ENCODE measurements at regions not wholly inside any gene's neighbourhood (a gene's known extent, or its start where the extent isn't known, plus 50 kb on each side); places are given as distances from the start of the nearest gene placed in this dataset.
"Not testable (repeated sequence)": the region's sequence is repeated elsewhere in the genome, so short reads cannot be mapped to it uniquely, and the experiment has no call there.

DNA sequence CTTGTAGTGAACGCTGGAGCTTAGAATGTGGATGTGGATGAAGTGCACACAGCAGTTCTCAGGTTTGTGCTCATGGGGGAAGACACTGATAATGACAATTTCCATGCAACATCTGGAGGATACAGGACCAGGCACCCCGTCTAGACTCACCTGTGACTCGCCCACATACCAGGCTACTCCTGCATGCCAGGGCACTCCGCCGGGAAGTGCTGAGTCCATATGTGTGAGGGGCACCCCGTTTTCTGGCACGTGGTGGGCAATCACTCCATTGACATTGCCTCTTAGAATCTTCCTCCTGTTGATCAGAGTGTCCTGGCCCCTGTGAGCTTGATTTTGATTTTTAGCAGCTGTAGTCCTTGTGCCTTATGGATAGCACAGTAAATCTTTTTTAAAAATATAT lies 90.9 kb upstream of the LRPAP1 start:
- WGBS, 2 donors: 74 to 81% methylated on average over 7 of the region's 7 CpGs
- DNase-seq: no peak
- H3K27me3 ChIP-seq (ENCODE audit: control insufficient read depth in 3 of 3, insufficient read depth in 3 of 3, low read length in 2 of 3): peaks cover 0 to 5% (median 0%) of the 10 kb centered on the region in 3 donors

DNA sequence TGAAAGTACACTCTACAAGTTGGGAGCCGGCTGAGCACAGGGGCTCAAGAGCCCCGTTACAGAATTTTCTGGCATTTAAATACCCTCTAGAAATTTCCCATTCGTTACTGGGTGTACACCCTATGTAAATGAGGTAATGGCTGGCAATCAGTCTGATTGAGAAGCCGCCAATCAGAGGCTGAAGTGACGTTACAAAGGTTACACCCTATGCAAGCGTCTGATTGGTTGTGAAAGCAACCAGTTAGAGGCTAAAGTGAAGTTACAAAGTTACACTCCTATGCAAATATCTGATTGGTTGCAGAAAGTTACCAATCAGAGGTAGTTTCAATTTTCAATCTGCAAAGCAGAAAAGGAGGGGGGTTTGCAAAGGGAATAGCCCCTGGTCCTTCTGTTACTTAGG lies 88.1 kb upstream of the LRPAP1 start:
- 56 to 66% methylated on average over 6 of the region's 6 CpGs for WGBS, 2 donors
- not testable (repeated sequence) for H3K9ac ChIP-seq (ENCODE audit: insufficient read depth in 1 of 2, low read length in 2 of 2); ATAC-seq (ENCODE audit: insufficient read depth, low FRiP score); H3K36me3 ChIP-seq (ENCODE audit: control insufficient read depth in 4 of 4, insufficient read depth in 4 of 4, low read length in 4 of 4); H3K4me3 ChIP-seq; H3K27me3 ChIP-seq (ENCODE audit: control insufficient read depth in 3 of 3, insufficient read depth in 3 of 3, low read length in 2 of 3); H3K4me1 ChIP-seq (ENCODE audit: control insufficient read depth in 5 of 5, insufficient read depth in 5 of 5, low read length in 5 of 5); H3K27ac ChIP-seq (ENCODE audit: low read depth in 1 of 2, low read length in 1 of 2); DNase-seq; H3K9me3 ChIP-seq (ENCODE audit: control insufficient read depth in 4 of 4, insufficient read depth in 3 of 4, low read length in 3 of 4)

More for the DNA sequence above, 90.9 kb upstream of the LRPAP1 start:
- Histone ChIP-seq H3K27ac (ENCODE audit: low read depth in 1 of 2, low read length in 1 of 2) (no peak overlapping the region), H3K36me3 (ENCODE audit: control insufficient read depth in 4 of 4, insufficient read depth in 4 of 4, low read length in 4 of 4) (no peaks in the 10 kb centered on the region), H3K4me3 (no peak overlapping the region), H3K4me1 (ENCODE audit: control insufficient read depth in 5 of 5, insufficient read depth in 5 of 5, low read length in 5 of 5) (no peaks in the 10 kb centered on the region), H3K9ac (ENCODE audit: insufficient read depth in 1 of 2, low read length in 2 of 2) (no peak overlapping the region), H3K9me3 (ENCODE audit: control insufficient read depth in 4 of 4, insufficient read depth in 3 of 4, low read length in 3 of 4) (no peaks in the 10 kb centered on the region)
- TF ChIP-seq, protein P1, sequence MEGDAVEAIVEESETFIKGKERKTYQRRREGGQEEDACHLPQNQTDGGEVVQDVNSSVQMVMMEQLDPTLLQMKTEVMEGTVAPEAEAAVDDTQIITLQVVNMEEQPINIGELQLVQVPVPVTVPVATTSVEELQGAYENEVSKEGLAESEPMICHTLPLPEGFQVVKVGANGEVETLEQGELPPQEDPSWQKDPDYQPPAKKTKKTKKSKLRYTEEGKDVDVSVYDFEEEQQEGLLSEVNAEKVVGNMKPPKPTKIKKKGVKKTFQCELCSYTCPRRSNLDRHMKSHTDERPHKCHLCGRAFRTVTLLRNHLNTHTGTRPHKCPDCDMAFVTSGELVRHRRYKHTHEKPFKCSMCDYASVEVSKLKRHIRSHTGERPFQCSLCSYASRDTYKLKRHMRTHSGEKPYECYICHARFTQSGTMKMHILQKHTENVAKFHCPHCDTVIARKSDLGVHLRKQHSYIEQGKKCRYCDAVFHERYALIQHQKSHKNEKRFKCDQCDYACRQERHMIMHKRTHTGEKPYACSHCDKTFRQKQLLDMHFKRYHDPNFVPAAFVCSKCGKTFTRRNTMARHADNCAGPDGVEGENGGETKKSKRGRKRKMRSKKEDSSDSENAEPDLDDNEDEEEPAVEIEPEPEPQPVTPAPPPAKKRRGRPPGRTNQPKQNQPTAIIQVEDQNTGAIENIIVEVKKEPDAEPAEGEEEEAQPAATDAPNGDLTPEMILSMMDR (IDR thresholded peaks at IDR 0.05; ENCODE audit: control extremely low read depth, extremely low read depth): no peak
- no peak for ATAC-seq (ENCODE audit: insufficient read depth, low FRiP score)

DNA sequence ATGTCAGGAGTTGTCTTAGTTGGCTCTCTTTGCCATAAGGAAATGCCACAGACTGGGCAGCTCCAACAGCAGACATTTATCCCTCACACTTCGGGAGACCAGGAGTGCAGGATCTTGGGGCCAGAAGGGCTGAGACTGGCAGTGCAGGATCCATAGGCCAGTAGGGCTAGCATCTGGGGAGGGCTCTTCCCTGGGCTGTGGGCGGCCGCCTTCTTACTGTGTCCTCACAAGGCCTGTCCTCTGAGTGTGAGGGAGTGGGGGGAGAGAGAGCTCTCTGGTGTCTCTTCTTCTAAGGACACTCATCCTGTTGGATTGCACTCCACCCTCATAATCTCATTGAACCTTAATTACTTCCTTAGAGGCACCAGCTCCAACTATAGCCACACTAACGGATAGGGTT lies 87.5 kb upstream of the LRPAP1 start:
- H3K4me1 ChIP-seq (ENCODE audit: control insufficient read depth in 5 of 5, insufficient read depth in 5 of 5, low read length in 5 of 5); H3K27me3 ChIP-seq (ENCODE audit: control insufficient read depth in 3 of 3, insufficient read depth in 3 of 3, low read length in 2 of 3); DNase-seq; H3K4me3 ChIP-seq; H3K36me3 ChIP-seq (ENCODE audit: control insufficient read depth in 4 of 4, insufficient read depth in 4 of 4, low read length in 4 of 4); H3K27ac ChIP-seq (ENCODE audit: low read depth in 1 of 2, low read length in 1 of 2); H3K9me3 ChIP-seq (ENCODE audit: control insufficient read depth in 4 of 4, insufficient read depth in 3 of 4, low read length in 3 of 4); ATAC-seq (ENCODE audit: insufficient read depth, low FRiP score); H3K9ac ChIP-seq (ENCODE audit: insufficient read depth in 1 of 2, low read length in 2 of 2): not testable (repeated sequence)
- WGBS, 2 donors: 80 to 92% methylated on average over 3 to 4 of the region's 4 CpGs

DNA sequence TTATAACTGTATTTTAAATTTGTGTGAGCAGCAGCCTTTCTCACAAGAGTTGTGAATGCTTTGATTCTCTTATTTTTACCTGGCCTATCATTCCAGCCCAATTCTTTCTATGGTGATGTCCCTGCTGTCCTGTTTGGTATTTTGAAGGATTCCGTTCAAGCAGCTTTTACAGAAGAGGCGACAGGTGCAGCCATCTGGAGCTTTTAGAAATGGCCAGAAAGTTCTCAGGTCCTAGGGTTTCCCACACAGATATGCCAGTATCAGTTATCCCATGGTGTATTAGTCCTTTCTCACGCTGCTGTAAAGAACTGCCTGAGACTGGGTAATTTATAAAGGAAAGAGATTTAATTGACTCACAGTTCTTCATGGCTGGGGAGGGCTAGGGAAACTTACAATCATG lies 86.1 kb upstream of the LRPAP1 start:
- H3K36me3 ChIP-seq (ENCODE audit: control insufficient read depth in 4 of 4, insufficient read depth in 4 of 4, low read length in 4 of 4); H3K27ac ChIP-seq (ENCODE audit: low read depth in 1 of 2, low read length in 1 of 2); H3K27me3 ChIP-seq (ENCODE audit: control insufficient read depth in 3 of 3, insufficient read depth in 3 of 3, low read length in 2 of 3); ATAC-seq (ENCODE audit: insufficient read depth, low FRiP score); DNase-seq; H3K9me3 ChIP-seq (ENCODE audit: control insufficient read depth in 4 of 4, insufficient read depth in 3 of 4, low read length in 3 of 4); H3K4me3 ChIP-seq; H3K9ac ChIP-seq (ENCODE audit: insufficient read depth in 1 of 2, low read length in 2 of 2); H3K4me1 ChIP-seq (ENCODE audit: control insufficient read depth in 5 of 5, insufficient read depth in 5 of 5, low read length in 5 of 5): not testable (repeated sequence)
- whole genome bisulfite sequencing, 2 donors: 84 to 93% methylated on average over 3 of the region's 3 CpGs

DNA sequence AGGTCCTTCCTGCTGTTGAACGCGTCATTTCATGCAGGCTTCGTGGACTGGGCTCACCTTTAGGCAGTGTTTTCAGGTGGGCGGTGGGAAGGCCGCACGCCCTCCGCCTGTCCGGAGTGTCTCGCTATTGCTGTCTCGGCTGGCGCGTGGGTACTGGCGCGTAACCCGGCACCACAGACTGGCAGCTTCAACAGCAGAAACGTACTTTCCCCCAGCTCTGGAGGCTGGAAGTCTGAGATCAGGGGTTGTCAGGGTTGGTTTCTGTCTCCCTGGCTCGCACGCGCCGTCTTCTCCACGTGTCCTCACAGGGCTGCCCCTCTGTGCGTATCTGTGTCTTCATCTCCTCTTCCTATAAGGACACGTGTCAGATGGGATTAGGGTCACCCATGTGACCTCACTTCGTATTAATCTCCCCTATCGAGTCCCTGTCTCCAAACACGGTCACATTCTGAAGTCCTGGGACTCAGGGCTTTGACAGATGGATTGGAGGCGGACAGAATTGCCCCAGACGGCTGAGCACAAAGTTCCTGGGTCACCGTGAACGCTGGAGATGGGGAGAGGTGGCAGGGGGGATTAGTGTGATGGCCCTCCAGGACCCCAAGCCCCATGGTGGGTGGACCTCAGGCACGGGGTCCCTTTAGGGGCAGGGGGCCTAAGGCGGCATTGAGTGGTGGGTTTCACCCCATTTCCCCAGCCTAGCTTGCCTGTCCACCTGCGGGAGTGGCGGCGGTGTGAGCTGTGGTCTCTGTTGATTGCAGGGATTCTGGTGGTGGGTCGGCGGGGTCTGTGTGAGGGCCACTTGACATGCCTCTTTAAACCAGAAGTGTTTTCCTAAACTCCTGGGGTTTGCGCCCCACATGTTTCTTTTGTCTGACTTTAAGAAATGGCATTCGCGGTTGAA lies 83.4 kb upstream of the LRPAP1 start:
- no peak for ATAC-seq (ENCODE audit: insufficient read depth, low FRiP score)
- 73 to 82% methylated on average over 38 to 40 of the region's 40 CpGs for WGBS, 2 donors

More for the DNA sequence above, 83.4 kb upstream of the LRPAP1 start:
- H3K9ac ChIP-seq (ENCODE audit: insufficient read depth in 1 of 2, low read length in 2 of 2): no peak overlapping the region
- H3K4me1 ChIP-seq (ENCODE audit: control insufficient read depth in 5 of 5, insufficient read depth in 5 of 5, low read length in 5 of 5): peaks cover 0 to 4% (median 0%) of the 10 kb centered on the region in 5 donors
- no peaks in the 10 kb centered on the region for H3K36me3 ChIP-seq (ENCODE audit: control insufficient read depth in 4 of 4, insufficient read depth in 4 of 4, low read length in 4 of 4)
- peaks cover 0 to 5% (median 0%) of the 10 kb centered on the region in 4 donors for H3K9me3 ChIP-seq (ENCODE audit: control insufficient read depth in 4 of 4, insufficient read depth in 3 of 4, low read length in 3 of 4)
- H3K27me3 ChIP-seq (ENCODE audit: control insufficient read depth in 3 of 3, insufficient read depth in 3 of 3, low read length in 2 of 3): peaks cover 0 to 8% (median 0%) of the 10 kb centered on the region in 3 donors
- H3K4me3 ChIP-seq: no peak overlapping the region
- TF ChIP-seq, protein P1 (IDR thresholded peaks at IDR 0.05; ENCODE audit: control extremely low read depth, extremely low read depth): no peak
- no peak overlapping the region for H3K27ac ChIP-seq (ENCODE audit: low read depth in 1 of 2, low read length in 1 of 2)
- DNase-seq: no peak
